GM12892 (cell line): ENCODE measurements at regions not wholly inside any gene's neighbourhood (a gene's known extent, or its start where the extent isn't known, plus 50 kb on each side); places are given as distances from the start of the nearest gene placed in this dataset.

ENCODE experiments used
- POLR2A ChIP-seq: IDR thresholded peaks from 2 replicates; pipeline ENCODE4 v1.6.1; 2011; ENCODE audit warnings: low read depth, low read length, control low read depth
- POLR2AphosphoS5 ChIP-seq: IDR thresholded peaks from 2 replicates; pipeline ENCODE4 v1.6.1; 2011; ENCODE audit warnings: low read depth, low read length, control low read depth
- TAF1 ChIP-seq: IDR thresholded peaks from 2 replicates; pipeline ENCODE4 v1.6.1; 2011; ENCODE audit warnings: low read depth, mild to moderate bottlenecking, control low read depth, low read length, borderline replicate concordance

GRCh38 chr13:63161219-63161618 lies 1745.6 kb upstream of the PCDH20 start:
- TF ChIP-seq POLR2A, result no peak
- TF ChIP-seq POLR2AphosphoS5, result no peak
- no peak for TF ChIP-seq TAF1
